Tibial nerve (tissue), 3 donors: ENCODE measurements at regions not wholly inside any gene's neighbourhood (a gene's known extent, or its start where the extent isn't known, plus 50 kb on each side); places are given as distances from the start of the nearest gene placed in this dataset.

Experiments
- POLR2A ChIP-seq, 2 donors: fragments of 450-650 bp; IDR thresholded peaks; one replicate each; pipeline ENCODE4 v1.6.1; 2017; ENCODE audit warnings: antibody characterized with exemption in 2 of 2, mild to moderate bottlenecking in 2 of 2, moderate library complexity in 2 of 2
- TF ChIP-seq, protein P1 (sequence below), 5 experiments: fragments of 200-600 bp in 3 of 5; fragments of 450-650 bp in 2 of 5; sonication (generic) in 3 of 5; IDR thresholded peaks; one replicate each; pipeline ENCODE4 v1.5.1; 2016 to 2019; ENCODE audit warnings: antibody characterized with exemption in 5 of 5, mild to moderate bottlenecking in 3 of 5, moderate library complexity in 2 of 5

GRCh38 chr5:142491270-142491669 is 166.4 kb upstream of the SPRY4 start:
- TF ChIP-seq, protein P1, sequence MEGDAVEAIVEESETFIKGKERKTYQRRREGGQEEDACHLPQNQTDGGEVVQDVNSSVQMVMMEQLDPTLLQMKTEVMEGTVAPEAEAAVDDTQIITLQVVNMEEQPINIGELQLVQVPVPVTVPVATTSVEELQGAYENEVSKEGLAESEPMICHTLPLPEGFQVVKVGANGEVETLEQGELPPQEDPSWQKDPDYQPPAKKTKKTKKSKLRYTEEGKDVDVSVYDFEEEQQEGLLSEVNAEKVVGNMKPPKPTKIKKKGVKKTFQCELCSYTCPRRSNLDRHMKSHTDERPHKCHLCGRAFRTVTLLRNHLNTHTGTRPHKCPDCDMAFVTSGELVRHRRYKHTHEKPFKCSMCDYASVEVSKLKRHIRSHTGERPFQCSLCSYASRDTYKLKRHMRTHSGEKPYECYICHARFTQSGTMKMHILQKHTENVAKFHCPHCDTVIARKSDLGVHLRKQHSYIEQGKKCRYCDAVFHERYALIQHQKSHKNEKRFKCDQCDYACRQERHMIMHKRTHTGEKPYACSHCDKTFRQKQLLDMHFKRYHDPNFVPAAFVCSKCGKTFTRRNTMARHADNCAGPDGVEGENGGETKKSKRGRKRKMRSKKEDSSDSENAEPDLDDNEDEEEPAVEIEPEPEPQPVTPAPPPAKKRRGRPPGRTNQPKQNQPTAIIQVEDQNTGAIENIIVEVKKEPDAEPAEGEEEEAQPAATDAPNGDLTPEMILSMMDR (IDR thresholded peaks at IDR 0.05), result no peak
- no peak for TF ChIP-seq POLR2A (IDR thresholded peaks at IDR 0.05)
